HFF-Myc (cell line): ENCODE measurements at regions not wholly inside any gene's neighbourhood (a gene's known extent, or its start where the extent isn't known, plus 50 kb on each side); places are given as distances from the start of the nearest gene placed in this dataset.

ENCODE experiments used
- DNase-seq: peaks from one replicate; pipeline ENCODE4 v3.0.0-alpha.2; 2011; ENCODE audit warnings: low read depth; ENCODE audit errors: extremely low read depth
- H3K4me3 ChIP-seq: replicated peaks from 2 replicates; pipeline ENCODE4 v1.5.1; 2011; ENCODE audit warnings: low read depth, mild to moderate bottlenecking, control low read depth, low read length
- TF ChIP-seq, protein P1 (sequence below): IDR thresholded peaks from 2 replicates; pipeline ENCODE4 v1.5.1; 2012; ENCODE audit warnings: mild to moderate bottlenecking, low read depth, low read length, control low read depth; ENCODE audit errors: missing control alignments

DNA sequence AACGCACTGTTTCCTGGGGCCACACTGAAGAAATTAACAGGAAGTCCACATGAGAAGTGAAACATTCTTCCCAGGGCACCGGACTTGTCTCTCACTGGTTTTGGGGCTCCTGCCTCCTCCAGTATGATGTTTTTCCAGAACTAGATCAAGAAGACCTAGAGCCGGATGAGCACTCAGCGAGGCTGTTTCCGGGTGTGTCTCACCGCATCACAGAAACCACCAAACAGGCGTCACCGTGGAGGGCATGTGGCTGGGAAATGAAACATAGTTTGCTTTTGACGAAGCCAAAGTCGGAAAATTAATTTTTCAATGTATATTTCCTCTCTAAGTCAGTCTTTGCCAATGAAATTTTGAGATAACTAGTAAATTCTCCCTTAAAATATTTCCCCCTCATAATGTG is 314.0 kb upstream of the SALL3 start:
- TF ChIP-seq, protein P1, sequence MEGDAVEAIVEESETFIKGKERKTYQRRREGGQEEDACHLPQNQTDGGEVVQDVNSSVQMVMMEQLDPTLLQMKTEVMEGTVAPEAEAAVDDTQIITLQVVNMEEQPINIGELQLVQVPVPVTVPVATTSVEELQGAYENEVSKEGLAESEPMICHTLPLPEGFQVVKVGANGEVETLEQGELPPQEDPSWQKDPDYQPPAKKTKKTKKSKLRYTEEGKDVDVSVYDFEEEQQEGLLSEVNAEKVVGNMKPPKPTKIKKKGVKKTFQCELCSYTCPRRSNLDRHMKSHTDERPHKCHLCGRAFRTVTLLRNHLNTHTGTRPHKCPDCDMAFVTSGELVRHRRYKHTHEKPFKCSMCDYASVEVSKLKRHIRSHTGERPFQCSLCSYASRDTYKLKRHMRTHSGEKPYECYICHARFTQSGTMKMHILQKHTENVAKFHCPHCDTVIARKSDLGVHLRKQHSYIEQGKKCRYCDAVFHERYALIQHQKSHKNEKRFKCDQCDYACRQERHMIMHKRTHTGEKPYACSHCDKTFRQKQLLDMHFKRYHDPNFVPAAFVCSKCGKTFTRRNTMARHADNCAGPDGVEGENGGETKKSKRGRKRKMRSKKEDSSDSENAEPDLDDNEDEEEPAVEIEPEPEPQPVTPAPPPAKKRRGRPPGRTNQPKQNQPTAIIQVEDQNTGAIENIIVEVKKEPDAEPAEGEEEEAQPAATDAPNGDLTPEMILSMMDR, result no peak
- no peak for DNase-seq
- H3K4me3 ChIP-seq, result no peak overlapping the region

DNA sequence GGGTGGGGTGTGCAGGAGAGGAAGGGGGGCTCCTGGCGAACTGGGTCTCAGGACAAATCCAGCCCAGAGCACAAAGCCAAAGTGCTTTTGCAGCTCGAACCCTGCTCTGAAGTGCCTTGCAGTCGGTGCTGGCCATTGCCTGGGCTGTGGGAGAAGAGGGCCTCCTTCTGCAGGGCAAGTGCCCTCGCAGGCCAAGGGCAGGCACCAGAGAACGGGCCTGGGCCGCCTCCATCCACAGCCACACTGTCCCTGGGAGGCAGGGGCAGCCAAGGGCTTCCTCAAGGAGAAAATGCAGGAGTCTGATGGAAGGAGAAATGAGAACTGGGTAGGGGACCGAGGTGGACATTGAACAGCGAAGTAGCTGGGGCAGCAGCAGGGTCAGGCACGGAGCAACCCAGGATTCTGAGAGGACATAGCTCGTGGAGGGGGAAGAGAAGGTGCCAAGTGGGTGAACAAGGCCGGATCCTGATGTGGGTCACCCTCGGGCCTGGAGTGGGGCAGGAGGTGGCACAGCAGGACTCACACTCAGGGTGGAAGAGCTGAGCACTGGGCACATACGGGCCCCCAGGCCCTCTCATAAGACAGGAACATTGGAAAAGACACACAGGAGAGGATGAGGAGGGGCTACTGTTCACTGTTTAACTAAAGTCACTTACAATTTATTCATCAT is 312.8 kb upstream of the SALL3 start:
- no peak overlapping the region for H3K4me3 ChIP-seq
- no peak for DNase-seq
- TF ChIP-seq, protein P1, result no peak

DNA sequence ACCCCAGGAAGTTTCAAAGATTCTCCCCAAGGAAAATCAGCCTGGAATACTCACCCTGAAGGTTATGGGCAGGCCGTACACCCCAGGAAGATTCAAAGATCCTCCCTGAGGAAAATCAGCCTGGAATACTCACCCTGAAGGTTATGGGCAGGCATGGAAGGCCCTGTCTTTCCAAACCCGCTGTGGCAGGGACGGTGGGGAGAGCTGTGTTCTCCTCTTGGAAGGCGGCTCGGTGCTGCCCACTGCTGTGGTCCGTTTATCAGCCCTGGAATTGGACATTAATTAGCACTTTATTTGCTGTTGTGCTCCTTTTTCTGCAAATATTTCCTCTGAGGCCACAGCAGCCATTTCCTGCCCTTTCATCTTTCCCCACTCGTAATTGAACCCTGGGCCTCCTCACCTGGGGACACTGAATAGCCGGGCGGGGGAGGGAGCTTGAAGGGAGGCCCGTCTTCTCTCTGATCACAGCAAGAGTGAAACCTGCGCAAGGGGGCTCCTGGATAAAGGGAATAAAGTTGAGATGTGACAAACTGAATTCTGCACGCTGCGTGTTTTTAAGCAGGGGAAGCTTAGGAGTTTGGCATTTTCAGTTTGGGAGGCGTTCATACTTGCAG is 308.7 kb upstream of the SALL3 start:
- H3K4me3 ChIP-seq, result no peak overlapping the region
- TF ChIP-seq, protein P1, result no peak
- DNase-seq, result no peak

DNA sequence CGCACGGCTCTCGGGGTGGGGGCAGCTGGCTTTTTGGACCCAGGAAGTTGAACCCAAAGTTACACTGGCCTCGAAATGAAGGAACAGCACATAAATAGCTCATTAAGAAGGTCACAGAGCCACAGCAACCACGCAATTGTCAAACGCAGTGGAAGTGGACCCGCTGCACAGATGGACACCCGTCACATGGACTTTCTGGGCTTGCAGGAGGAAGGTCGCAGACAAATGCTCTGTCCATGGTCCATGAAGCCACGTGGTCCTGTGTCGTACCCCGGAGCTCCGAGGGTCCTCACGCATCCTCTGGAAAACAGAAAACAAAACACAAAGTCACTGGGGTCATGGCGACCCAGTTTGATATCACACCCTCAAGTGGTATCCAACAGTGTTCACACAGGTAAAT is 308.1 kb upstream of the SALL3 start:
- H3K4me3 ChIP-seq, result no peak overlapping the region
- DNase-seq, result no peak
- TF ChIP-seq, protein P1, result no peak

DNA sequence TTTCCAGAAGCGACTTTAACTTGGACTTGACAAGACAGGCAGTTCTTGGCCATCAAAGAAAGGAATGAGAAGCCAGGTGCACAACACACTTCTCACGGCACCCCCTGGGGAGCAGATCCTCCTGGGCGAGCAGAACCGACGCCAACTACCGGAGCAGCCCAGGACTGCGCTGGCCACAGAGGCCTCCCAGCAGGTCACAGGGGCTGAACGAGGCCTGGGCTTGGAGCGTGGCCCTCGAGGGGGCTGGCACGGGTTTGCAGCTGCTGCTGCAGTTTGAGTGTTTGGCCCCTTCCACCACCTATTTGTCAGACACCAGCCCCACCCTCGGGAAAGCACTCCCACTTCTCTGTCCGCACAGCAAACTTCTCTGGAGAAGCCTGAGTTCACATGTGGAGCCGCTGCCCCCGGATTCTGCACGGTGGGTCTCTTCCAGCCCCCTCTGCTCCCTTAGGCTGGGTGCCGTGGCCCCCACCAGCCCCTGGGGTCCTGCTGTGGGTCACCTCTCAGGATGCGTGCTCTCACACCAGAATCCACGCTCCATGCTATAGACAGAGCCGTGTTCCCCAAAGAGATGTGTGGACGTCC is 306.7 kb upstream of the SALL3 start:
- H3K4me3 ChIP-seq, result no peak overlapping the region
- TF ChIP-seq, protein P1, result no peak
- no peak for DNase-seq

DNA sequence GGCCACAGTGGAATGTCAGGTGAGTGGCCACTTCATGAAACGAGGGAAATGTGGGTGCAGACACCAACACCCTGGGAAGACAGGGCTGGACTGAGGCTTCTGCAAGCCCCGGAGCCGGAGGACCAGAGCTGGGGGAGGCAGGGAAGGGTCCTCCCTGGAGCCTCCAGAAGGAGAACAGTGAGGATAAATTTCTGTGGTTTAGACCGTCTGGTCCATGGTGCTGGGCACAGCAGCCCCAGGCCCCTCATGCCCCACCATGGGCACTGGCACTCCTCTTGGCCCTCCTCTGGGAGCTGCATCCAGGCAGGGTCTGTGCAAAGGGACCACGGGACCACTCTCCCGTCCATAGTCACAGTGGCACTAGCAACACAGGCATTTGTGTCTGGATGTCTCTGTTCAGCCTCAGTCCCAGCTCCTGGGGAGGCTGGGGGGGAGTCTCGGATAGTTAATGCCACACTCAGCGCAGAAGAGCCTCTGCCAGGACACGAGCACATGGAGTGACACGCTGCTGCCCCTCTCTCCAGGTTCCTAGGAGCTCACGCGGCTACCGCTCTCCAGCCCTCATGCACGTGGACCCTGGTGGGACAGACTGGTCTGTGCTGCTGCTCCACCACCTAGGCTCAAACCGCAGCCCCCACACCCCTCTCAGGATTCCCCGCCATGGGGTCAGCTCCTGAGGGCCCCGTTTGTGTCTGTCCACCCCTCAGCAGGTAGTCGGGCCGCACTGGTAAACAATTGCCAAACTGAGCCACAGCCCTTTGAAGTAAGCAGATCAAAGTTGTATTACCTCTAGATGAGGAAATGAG is 305.9 kb upstream of the SALL3 start:
- DNase-seq, result no peak
- TF ChIP-seq, protein P1, result no peak
- H3K4me3 ChIP-seq, result no peak overlapping the region
